PC-9 (cell line): ENCODE measurements at regions not wholly inside any gene's neighbourhood (a gene's known extent, or its start where the extent isn't known, plus 50 kb on each side); places are given as distances from the start of the nearest gene placed in this dataset.

Experiments used
- BruUV-seq: library from RNA; stranded (reverse); fragments of 400-500 nt; replicated peaks from 2 replicates; lab custom pipeline; 2021; lab: Mats Ljungman, UMichigan
- CTCF ChIA-PET: fragments of 300-600 bp; sonication (Branson Sonifier 250); formaldehyde crosslinking; loops from one replicate; lab custom pipeline; 2022; ENCODE audit warnings: antibody characterized with exemption; lab: Charles Lee
- POLR2A ChIA-PET: fragments of 300-600 bp; sonication (Branson Sonifier 250); formaldehyde crosslinking; loops from one replicate; lab custom pipeline; 2022; ENCODE audit warnings: antibody characterized with exemption; ENCODE audit not compliant: unreplicated experiment; lab: Charles Lee
- DNase-seq, 2 experiments: peaks; one replicate each; pipeline versions ENCODE4 v3.0.0 to v3.0.0-alpha.2; 2015 to 2022; ENCODE audit warnings: mixed read lengths in 1 of 2
- H2AFZ ChIP-seq: fragments of 200-600 bp; sonication (generic); 2 replicates; pipeline ENCODE4 v1.8.1; 2017; ENCODE audit warnings: antibody characterized with exemption
- H3F3A ChIP-seq: fragments of 200-600 bp; sonication (generic); 2 replicates; pipeline ENCODE4 v1.8.1; 2017; ENCODE audit warnings: antibody characterized with exemption, mild to moderate bottlenecking, low read depth; ENCODE audit not compliant: insufficient read depth
- H3K27ac ChIP-seq: fragments of 200-600 bp; sonication (generic); 2 replicates; pipeline ENCODE4 v1.6.1; 2016; ENCODE audit warnings: mixed run types
- H3K27me3 ChIP-seq: fragments of 200-600 bp; sonication (generic); 2 replicates; pipeline ENCODE4 v1.6.1; 2016; ENCODE audit warnings: low read depth, mixed run types; ENCODE audit not compliant: insufficient read depth
- H3K36me3 ChIP-seq: fragments of 200-600 bp; sonication (generic); 2 replicates; pipeline ENCODE4 v1.6.1; 2016; ENCODE audit warnings: low read depth, mixed run types
- H3K4me1 ChIP-seq: fragments of 200-600 bp; sonication (generic); replicated peaks from 2 replicates; pipeline ENCODE4 v1.6.1; 2016; ENCODE audit warnings: mixed run types; ENCODE audit not compliant: insufficient read depth
- H3K4me2 ChIP-seq: fragments of 200-600 bp; sonication (generic); 2 replicates; pipeline ENCODE4 v1.6.1; 2017; ENCODE audit warnings: mixed run types
- H3K4me3 ChIP-seq: fragments of 200-600 bp; sonication (generic); 2 replicates; pipeline ENCODE4 v1.6.1; 2016; ENCODE audit warnings: mixed run types
- H3K79me2 ChIP-seq: fragments of 200-600 bp; sonication (generic); 2 replicates; pipeline ENCODE4 v1.6.1; 2017; ENCODE audit warnings: low read depth, mixed run types
- H3K9me2 ChIP-seq: fragments of 200-600 bp; sonication (generic); 2 replicates; pipeline ENCODE4 v1.8.1; 2017; ENCODE audit warnings: mild to moderate bottlenecking; ENCODE audit not compliant: insufficient read depth
- H3K9me3 ChIP-seq: fragments of 200-600 bp; sonication (generic); 2 replicates; pipeline ENCODE4 v1.8.1; 2016; ENCODE audit warnings: low read depth; ENCODE audit not compliant: insufficient read depth
- H4K20me1 ChIP-seq: fragments of 200-600 bp; sonication (generic); 2 replicates; pipeline ENCODE4 v1.8.1; 2017; ENCODE audit not compliant: insufficient read depth
- CTCF ChIP-seq: fragments of 200-600 bp; sonication (generic); conservative IDR thresholded peaks from 2 replicates; pipeline ENCODE4 v1.6.1; 2017; ENCODE audit warnings: mixed run types, antibody characterized with exemption, mild to moderate bottlenecking, moderate library complexity
- EZH2 ChIP-seq: fragments of 200-600 bp; sonication (generic); IDR thresholded peaks from 2 replicates; pipeline ENCODE4 v1.8.0; 2017; ENCODE audit warnings: antibody characterized with exemption, low read depth
- intact Hi-C: fragments of 100-400 bp; cut with micrococcal nuclease; formaldehyde crosslinking; loops from one replicate; pipeline ENCODE4 v1.10.0; 2022; ENCODE audit not compliant: unreplicated experiment

- BruUV-seq, result no TSS peak
- intact Hi-C loops, result no loop called here
- H2AFZ ChIP-seq, result no peak overlapping the region
- CTCF ChIA-PET, result no interaction called here
- H3K36me3 ChIP-seq, result no peaks in the 10 kb centered on the region
- no peaks in the 10 kb centered on the region for H3K79me2 ChIP-seq
- POLR2A ChIA-PET, result interaction anchor here (0.6 kb wide), 1 partner anchor 157 kb away, joined by 4 read pairs; no protein-coding TSS in a partner anchor
- TF ChIP-seq CTCF, result no peak
- TF ChIP-seq EZH2, result no peak
- no peak for DNase-seq
- no peaks in the 10 kb centered on the region for H3K27me3 ChIP-seq
- no peaks in the 10 kb centered on the region for H4K20me1 ChIP-seq
- no peak overlapping the region for H3K27ac ChIP-seq
- no peak overlapping the region for H3K4me2 ChIP-seq
- H3K4me1 ChIP-seq, result no peaks in the 10 kb centered on the region
- H3K9me2 ChIP-seq, result peaks cover 7% of the 10 kb centered on the region; the same call in 1 of the 2 replicates
- no peak overlapping the region for H3K4me3 ChIP-seq
- H3F3A ChIP-seq, result no peaks in the 10 kb centered on the region
- H3K9me3 ChIP-seq, result no peaks in the 10 kb centered on the region
Measured at GRCh38 chr5:89570557-89570956, 687.6 kb upstream of the MEF2C start.

GRCh38 chr5:89566340-89566739, 683.4 kb upstream of the MEF2C start:
- intact Hi-C loops, result no loop called here
- no peaks in the 10 kb centered on the region for H3F3A ChIP-seq
- DNase-seq, result no peak
- no peak overlapping the region for H3K4me3 ChIP-seq
- no peaks in the 10 kb centered on the region for H3K27me3 ChIP-seq
- H3K79me2 ChIP-seq, result no peaks in the 10 kb centered on the region
- no TSS peak for BruUV-seq
- no peaks in the 10 kb centered on the region for H3K9me3 ChIP-seq
- ChIA-PET POLR2A (no interaction called here), CTCF (no interaction called here)
- no peak overlapping the region for H3K4me2 ChIP-seq
- H4K20me1 ChIP-seq, result no peaks in the 10 kb centered on the region
- H3K36me3 ChIP-seq, result no peaks in the 10 kb centered on the region
- H2AFZ ChIP-seq, result no peak overlapping the region
- H3K4me1 ChIP-seq, result no peaks in the 10 kb centered on the region
- no peak overlapping the region for H3K27ac ChIP-seq
- TF ChIP-seq EZH2, result no peak
- TF ChIP-seq CTCF, result no peak
- H3K9me2 ChIP-seq, result peaks cover 3% of the 10 kb centered on the region

GRCh38 chr5:89560696-89561095, 677.7 kb upstream of the MEF2C start:
- ChIA-PET CTCF (no interaction called here), POLR2A (no interaction called here)
- TF ChIP-seq EZH2, result no peak
- TF ChIP-seq CTCF, result no peak
- DNase-seq, result no peak
- Histone ChIP-seq H3K4me2 (no peak overlapping the region), H3K9me2 (no peaks in the 10 kb centered on the region; the same call in 1 of the 2 replicates), H4K20me1 (no peaks in the 10 kb centered on the region), H3K79me2 (no peaks in the 10 kb centered on the region), H3K27me3 (no peaks in the 10 kb centered on the region), H3K4me1 (peaks cover 12% of the 10 kb centered on the region; the same call in 1 of the 2 replicates), H3F3A (no peaks in the 10 kb centered on the region), H3K36me3 (no peaks in the 10 kb centered on the region), H2AFZ (no peak overlapping the region), H3K27ac (no peak overlapping the region), H3K4me3 (no peak overlapping the region), H3K9me3 (no peaks in the 10 kb centered on the region)
- BruUV-seq, result no TSS peak
- intact Hi-C loops, result no loop called here
